GM13977 (cell line): ENCODE measurements at regions not wholly inside any gene's neighbourhood (a gene's known extent, or its start where the extent isn't known, plus 50 kb on each side); places are given as distances from the start of the nearest gene placed in this dataset.
"Not testable (repeated sequence)": the region's sequence is repeated elsewhere in the genome, so short reads cannot be mapped to it uniquely, and the experiment has no call there.

Experiments
- DNase-seq: peaks from one replicate; pipeline ENCODE4 v3.0.0; 2012; ENCODE audit warnings: low spot score
- in situ Hi-C: fragments of 300-500 bp; cut with MboI; formaldehyde crosslinking; loops from one replicate; pipeline ENCODE4 v1.12.0; 2022; ENCODE audit warnings: low sequenced_read_pairs, low pct_unique_long_range_greater_than_20kb, mixed read lengths, inconsistent platforms; ENCODE audit not compliant: unreplicated experiment
- TF ChIP-seq, protein P1 (sequence below): IDR thresholded peaks from 2 replicates; pipeline ENCODE4 v1.5.1; 2012; ENCODE audit warnings: mild to moderate bottlenecking, control low read depth; ENCODE audit not compliant: insufficient read depth; ENCODE audit errors: extremely low read depth, missing control alignments

DNA sequence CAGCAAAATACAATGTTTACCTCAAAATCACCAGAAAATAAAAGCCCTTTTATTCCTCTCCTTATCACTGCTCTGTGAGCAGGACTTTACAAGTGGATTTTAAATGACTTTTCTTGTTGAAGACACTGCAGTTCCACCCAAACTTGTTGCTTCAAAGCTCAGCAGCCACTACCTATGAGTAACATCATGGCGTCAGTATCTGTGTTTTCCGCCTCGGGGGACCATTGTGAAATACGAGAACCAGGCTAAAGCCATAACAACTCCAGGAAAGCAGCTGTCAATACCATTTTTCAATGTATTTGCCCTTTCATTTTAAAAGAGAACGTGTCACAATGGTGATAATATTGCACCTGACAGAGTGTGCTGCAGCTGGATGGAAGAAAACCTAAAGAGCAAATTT, 284.0 kb upstream of the RNF32 start:
- TF ChIP-seq, protein P1, sequence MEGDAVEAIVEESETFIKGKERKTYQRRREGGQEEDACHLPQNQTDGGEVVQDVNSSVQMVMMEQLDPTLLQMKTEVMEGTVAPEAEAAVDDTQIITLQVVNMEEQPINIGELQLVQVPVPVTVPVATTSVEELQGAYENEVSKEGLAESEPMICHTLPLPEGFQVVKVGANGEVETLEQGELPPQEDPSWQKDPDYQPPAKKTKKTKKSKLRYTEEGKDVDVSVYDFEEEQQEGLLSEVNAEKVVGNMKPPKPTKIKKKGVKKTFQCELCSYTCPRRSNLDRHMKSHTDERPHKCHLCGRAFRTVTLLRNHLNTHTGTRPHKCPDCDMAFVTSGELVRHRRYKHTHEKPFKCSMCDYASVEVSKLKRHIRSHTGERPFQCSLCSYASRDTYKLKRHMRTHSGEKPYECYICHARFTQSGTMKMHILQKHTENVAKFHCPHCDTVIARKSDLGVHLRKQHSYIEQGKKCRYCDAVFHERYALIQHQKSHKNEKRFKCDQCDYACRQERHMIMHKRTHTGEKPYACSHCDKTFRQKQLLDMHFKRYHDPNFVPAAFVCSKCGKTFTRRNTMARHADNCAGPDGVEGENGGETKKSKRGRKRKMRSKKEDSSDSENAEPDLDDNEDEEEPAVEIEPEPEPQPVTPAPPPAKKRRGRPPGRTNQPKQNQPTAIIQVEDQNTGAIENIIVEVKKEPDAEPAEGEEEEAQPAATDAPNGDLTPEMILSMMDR = no peak
- DNase-seq = no peak
- in situ Hi-C loops = no loop called here

DNA sequence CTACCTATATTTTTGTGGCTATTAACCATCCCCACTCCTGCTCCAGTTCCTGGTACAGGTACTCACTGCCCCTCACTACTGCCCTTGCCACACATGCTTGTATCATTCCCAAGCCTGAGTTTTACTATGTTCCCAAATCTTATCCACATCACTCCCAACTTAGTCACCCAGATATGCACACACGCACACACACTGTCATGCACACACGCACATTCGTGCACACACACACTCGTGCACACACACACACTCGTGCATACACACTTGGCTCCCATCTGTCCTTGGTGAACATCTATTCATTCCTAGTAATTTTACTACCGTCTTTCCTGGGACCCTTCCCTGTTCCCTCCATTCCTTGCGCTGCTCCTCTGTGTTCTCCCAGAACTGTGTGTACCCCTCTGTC, 287.2 kb upstream of the RNF32 start:
- TF ChIP-seq, protein P1 = no peak
- in situ Hi-C loops = no loop called here
- DNase-seq = no peak

DNA sequence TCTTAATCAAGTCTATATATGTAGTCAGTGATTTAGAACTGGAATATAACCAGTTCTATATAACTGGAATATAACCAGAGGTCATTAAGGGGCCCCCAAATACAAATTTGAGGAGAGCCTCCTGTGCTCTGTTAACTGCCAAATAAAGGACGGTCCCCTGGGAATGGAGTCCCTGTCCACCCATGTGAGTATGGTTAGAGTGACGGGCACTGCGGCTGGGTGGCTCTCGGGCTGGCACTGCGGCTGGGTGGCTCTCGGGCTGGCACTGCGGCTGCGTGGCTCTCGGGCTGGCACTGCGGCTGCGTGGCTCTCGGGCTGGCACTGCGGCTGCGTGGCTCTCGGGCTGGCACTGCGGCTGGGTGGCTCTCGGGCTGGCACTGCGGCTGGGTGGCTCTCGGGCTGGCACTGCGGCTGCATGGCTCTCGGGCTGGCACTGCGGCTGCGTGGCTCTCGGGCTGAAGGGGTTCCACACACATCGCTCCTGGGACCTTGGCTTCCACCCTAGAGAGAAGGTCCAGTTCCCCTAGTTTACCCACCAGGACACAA, 292.8 kb upstream of the RNF32 start:
- in situ Hi-C loops, DNase-seq: not testable (repeated sequence)

DNA sequence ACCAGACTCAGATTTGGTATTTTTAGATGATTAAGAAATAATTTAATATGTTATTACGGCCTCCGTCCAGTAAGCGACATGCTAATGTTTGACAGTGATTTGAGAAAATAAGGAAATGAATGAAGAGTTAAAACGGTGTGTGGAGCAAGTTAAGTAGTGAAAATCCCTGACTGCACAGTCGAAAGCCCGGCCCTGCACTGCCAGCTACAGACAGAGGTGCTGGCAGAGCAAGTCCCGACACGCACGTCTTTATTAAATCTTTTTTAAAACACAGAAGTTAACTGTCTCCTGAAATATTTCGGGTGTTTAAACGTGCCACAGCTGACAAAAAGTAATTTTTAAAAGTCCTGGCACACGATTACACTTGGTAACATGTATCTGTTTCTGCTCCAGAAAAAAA, 293.4 kb upstream of the RNF32 start:
- DNase-seq = no peak
- in situ Hi-C loops = no loop called here
- TF ChIP-seq, protein P1 = no peak

DNA sequence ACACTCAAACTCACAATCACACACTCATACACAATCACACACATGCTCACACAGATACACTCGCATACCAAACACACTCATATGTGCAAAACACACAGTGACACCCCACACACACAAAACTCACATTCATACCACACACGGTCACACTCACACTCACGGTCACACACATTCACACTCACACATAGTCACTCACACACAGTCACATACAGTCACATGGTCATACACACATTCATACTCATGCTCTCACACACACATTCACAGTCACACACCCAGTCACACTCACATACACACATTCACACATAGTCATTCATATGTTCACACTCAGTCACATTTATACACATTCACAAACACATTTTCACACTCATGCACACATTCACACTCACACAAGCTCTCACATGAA, 296.0 kb upstream of the RNF32 start:
- DNase-seq = no peak

DNA sequence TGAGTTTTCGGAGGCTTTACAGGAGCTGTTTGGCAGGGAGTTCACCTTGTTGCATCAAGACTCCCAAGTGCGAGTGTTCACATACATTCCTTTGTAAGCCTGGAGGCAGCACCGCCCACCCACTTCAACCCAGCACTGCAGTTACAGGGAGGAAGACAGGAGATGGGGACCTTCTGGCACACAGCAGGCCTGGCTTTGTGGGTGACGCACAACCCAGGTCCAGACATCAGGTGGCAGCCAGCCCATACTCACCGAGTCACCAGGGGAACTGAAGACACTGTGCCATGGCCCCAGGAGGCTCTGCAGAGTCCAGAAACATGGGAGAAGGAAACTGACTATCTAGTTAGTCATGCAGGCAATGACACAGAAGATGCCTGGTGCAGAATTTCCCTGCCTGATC, 305.9 kb upstream of the RNF32 start:
- no peak for DNase-seq
- TF ChIP-seq, protein P1 = no peak
- in situ Hi-C loops = no loop called here

More for the DNA sequence above, 296.0 kb upstream of the RNF32 start:
- in situ Hi-C loops = no loop called here
- TF ChIP-seq, protein P1 = no peak

DNA sequence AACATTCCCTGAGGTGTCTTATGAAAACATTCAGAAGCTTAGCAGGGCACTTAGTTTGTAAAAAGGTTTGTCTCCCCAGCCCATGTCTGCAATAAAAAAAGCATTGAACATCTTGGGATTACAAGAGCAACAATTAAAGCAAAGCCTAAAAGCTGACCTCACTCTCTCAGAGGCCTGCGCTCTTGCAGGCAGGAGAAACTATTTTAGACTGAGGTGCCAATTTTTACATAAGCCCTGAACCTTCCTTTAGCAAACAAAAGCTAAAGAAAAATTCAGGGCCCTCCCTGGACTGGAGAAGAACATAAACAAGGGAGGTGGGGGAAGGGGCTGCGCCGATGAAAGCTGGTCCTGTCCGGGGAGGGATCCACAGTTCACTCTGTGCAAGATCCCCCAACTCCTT, 312.7 kb upstream of the RNF32 start:
- TF ChIP-seq, protein P1 = no peak
- no peak for DNase-seq
- in situ Hi-C loops = no loop called here
